HG02870 (cell line): ENCODE measurements at regions not wholly inside any gene's neighbourhood (a gene's known extent, or its start where the extent isn't known, plus 50 kb on each side); places are given as distances from the start of the nearest gene placed in this dataset.

Experiments
- ATAC-seq: cut with Tn5 transposase; IDR thresholded peaks from one replicate; pipeline ENCODE4 v1.9.1; 2021; ENCODE audit warnings: mild to moderate bottlenecking, moderate library complexity; ENCODE audit not compliant: unreplicated experiment

DNA sequence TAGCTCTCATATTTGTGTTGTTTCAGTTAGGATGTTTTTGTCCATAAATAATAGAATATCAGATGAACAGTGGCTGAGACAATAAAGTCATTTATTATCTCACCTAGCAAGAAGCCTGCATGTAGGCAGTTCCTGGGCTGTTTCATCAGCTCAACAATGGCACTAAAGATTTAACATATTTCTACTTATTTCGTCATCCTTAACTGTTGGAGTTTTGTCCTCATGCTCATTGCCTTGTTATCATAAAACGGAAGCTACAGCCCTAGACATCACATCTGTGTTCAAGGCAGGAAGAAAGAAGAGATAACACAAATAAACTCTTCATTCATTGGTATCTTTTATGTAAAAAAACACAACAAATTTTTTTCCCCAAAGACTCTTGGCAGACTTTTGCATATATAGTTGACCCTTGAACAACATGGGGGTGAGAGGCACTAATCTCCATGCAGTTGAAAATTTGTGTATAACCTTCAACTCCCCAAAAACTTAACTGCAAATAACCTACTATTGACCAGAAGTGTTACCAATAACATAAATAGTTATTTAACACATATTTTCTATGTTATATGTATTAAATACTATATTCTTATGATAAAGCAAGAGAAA, 277.2 kb upstream of the ADRA1B start:
- ATAC-seq: no peak

DNA sequence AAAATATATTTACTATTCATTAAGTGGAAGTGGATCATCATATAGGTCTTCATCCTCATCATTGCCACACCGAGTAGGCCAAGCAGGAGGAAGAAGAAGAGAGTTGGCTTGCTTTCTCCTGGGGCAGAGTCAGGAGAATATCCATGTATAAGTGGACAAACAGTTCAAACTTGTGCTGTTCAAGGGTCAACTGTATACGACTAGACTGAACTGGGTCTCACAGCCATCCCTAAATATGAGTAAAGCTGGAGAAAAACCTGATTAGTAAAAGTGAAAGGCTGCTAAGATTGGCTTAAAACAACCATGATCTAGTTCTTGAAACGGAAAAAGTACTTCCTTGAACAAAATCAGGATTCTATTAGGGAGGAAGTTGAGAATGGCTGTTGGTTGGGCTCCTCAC, 276.7 kb upstream of the ADRA1B start:
- ATAC-seq: no peak

DNA sequence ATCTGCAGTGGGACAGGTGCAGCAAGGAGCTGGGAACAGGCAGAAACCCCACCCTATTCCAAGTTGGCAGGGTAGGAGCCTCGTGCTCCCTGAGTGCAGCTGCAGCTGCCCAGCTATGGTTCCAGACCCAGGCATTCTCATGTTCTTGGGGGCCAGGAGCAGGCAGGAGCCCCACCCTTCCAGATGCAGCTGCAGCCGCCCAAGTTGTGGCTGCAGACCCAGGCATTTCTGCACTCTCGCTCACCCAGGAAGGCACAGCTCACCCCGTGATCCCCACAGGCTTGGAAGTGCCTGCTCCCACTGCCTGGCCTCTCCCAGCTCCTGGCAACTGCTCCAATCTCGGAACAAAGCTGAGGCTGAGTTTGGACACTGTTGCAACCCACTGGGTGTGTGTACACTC, 275.8 kb upstream of the ADRA1B start:
- ATAC-seq: no peak

DNA sequence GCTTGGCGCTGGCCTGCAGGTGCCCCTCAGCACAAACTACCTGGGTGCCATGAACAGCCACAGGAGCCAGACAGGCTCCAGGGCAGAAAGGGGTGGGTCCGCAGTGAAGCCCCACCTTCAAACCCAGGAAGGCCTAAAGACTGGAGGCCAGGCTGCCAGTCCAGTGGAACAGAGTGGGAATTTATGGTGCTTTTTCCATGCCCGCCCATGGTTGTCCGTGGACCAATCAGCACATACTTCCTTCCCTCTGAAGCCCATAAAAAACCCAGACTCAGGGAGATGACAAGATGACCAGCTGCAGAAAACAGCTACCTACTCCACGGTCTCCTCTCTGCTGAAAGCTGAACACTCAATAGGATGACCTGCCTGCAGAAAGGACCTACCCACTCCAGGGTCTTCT, 275.4 kb upstream of the ADRA1B start:
- ATAC-seq: no peak

DNA sequence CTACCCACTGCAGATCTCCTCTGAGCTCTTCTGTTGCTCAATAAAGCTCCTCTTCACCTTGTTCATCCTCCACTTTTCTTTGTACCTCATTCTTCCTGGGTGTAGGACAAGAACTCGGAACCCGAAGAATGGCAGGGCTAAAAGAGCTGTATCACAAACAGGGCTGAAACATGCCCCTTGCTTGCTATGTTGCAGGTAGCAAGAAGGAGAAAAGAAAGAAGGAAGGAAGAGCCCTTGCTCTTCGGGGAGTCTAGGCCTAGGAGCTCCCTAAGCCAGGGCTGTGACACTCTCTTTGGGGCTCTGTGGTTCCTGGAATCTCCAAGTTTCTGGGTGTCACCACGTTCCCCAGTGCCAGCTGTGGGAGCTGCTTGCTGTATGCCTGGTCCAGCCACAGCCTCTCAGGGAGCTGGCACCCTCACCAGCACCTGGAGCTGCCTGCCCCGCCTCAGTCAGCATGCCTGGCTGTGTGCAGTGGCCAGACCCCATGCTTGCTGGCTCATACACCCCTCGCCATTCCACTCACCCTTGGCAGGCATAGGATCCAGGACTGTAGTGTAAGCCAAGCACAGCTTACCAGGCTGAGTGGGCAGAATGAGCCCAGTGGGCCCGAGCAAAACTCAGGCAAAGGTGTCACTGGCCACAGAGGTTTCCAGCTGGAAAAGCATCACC, 274.8 kb upstream of the ADRA1B start:
- ATAC-seq: no peak

DNA sequence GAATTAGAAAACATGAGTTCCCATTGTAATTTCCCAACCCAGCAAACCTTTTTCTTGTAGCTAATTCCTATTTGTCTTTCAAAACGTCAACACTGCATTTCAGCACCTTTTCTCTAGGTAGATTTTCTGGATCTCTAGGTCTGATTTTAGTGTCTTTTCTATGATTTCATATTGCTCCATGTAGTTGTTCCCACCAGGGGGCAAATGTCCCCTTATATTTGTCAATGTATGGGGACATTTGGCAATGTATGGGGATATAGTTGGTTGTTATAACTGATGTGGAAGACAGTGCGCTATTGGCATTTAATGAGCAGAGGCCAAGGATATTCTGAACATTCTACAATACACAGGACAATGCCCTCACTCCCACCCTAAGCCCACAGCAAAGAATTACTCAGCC, 273.9 kb upstream of the ADRA1B start:
- no peak for ATAC-seq

DNA sequence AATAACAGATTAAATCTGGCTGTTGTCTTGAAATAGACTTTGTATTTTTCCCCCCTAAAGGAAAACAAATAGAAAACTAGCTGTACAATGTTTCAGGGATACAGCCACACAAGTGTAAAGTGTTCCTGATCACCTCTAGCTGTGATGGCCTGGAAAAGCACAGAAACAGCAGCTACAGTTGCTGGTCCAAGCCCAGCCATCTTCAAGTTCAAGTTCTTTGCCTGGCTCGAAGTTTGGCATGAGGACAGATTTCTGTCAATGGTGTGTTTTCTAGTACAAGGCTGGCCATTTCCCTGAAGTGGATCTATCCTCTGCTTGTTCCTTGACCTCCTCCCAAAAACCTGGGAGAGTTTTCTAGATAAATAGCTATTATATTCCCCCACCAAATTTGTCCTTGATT, 272.2 kb upstream of the ADRA1B start:
- no peak for ATAC-seq

DNA sequence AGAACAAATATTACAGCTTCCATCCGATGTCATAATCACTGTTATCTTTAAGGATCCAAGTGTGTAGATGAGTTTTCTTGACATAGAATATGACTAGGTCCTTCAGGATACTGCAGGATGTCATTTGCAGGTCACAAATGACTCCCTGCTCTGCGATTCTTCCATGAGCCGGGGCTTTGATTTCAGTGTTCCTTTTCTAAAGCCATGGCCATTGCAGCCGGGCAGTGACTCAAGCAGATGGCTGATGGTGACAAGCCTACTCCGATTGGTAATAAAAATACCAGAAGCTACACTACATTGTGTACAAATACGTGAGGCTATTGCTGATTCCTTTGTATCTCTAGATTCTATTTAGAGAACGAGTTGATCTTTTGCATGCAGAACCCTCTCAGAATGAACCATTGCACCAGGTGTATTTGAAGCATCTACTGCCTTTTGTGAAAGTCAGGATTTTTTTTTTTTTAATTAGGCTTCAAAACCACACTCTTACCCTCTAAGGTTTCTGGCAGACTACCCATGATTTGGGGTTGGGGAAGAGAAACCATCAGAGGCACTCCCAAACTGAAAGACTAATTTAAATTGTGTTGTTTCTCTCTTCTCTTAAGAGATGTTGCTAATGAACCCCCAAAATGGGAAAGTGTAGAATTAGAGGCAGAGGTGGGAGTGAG, 271.0 kb upstream of the ADRA1B start:
- no peak for ATAC-seq

DNA sequence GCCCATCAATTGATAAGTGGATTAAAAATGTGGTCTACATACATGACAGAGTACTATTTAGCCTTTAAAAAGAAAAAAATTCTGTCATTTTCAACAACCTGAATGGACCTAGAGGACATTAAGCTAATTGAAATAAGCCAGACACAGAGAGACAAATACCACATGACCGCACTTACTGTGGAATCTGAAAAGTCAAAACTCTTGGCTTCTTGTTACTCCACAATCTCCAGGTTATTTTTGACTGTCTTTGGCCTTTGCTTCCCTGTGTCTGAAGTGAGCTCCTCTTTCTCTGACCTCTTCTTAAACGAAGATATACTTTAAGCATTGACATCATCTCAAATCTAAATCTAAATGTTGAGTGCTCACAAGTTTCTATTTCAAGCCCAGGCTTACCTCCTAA, 265.5 kb upstream of the ADRA1B start:
- ATAC-seq: no peak

DNA sequence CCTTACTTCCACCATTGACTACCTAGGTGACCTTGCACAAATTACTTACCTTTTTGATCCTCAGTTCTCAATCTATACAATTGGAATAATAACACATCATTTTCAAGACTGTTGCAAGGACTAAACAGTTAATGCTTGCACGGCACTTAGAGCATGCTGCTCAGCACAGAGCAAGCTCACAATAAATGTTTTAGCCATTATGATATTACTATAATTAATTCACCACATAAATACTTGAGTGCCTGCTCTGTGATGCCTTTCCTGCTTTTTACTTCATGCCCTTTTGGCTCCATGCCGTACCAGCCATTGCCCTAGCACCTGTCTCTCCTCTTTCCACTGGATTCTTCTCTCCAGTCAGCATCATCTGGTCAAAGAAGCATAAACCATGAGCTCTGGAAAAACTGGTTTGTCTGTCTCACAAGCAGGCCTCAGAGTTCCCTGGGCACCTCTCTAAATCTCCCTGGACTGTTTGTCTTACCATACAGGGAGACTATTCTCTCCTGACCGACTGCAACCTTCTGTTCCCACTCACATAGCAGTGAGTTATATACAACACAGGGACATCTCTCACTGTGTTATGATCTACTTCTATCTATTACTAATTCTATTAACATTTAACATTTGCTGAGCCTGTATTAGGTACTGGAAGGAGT, 260.4 kb upstream of the ADRA1B start:
- ATAC-seq: no peak

DNA sequence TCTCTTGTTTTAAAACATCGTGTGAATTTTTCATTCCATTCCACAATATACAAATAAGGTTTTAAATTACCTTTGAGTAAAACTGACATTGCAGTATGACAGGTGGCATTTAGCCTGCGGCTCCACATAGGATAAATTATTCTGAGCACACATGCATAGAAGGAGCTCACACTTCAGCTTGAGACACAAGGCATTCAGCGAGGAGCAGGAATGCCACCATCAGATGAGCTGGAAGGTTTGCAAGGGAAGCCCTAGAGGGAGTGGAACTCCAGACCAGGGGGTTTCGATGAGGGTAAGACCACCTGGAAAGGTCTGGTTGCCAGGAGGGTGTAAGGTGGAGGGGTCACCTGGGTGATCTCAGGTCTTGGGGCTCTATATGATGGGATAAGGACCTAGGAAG, 259.0 kb upstream of the ADRA1B start:
- no peak for ATAC-seq

DNA sequence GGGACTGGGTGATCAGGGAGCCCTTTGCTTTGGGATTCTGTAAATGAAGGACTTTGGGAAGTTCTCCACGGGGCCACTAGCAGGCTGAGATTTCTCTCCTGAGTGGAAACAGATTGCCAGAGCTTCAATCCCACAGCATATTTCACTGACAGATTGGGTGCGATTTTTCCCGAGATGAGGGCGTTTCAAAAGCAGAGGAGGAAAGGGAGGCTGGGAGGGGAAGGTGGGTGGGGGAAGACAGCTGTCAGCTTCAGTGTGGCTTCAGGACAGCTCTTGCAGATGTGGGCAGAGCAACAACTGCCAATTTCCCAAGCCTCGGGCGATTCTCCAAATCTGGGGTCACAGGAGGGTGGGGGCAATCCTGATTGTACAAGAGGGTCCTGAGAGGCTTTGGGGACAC, 258.5 kb upstream of the ADRA1B start:
- no peak for ATAC-seq

DNA sequence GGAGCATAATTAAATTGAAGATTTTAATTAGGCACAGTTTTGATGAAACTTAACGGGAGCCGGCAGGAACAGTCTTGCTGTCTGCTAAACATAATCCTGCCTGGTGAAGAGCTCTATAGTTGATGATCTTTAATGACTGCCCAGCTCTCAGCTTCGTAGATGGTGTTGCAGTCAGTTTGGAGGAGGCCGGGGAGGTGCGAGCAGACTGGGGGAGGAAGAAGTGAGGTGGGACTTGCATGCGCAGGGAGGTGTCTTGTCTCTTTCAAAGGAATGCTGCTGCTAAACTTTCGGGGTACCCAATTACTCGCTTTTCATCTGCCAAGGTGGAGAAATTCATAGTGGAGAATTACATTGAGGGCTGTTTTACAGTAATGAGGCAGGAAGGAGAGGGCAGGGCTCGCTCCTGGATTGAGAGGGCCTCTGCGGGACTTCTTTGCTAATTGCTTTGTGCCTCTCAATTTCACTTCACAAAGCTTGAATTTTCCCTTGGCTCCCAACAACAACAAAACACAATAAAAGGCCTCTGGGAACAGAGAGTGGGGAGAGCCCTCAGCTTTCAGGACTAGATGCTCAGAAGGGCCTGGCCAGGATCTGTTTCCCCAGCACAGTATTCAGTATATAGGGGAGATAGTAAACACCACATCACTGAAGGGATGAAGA, 257.9 kb upstream of the ADRA1B start:
- no peak for ATAC-seq

DNA sequence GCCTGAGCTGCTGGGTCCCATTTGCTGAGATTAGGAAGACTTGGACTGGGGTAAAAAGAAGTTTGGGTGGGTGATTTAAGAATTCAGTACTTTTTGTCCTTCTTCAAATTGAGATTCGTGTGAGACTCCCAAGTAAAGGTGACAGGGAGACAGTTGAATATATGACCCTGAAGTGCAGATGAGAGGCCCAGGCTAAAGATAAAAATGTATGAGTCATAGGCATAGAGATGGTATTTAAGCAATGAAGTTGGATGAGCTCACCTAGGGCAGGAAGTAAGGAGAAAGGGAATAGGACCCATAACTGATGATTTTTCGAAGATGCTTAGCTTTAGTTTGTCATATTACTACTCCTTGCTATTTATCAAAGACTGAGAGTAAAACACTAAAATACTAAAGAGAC, 255.9 kb upstream of the ADRA1B start:
- no peak for ATAC-seq

DNA sequence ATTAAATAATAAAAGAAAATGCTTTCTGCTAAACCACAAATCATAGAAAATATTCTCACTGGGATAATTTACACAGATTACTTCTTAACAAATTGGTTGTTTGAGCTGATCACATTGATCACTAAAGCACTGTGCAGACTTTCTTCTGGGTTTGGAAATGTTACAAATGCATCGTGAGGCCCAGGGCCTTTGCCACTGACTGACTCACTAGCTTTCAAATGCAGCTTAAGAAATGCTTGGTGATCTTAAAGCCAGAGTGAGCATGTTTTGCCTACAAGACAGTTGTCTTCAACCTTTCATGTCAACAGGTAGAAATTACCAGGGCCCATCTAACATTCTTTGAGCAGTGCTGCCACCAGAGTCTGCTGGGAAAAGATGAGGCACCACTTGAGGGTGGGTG, 252.3 kb upstream of the ADRA1B start:
- no peak for ATAC-seq

DNA sequence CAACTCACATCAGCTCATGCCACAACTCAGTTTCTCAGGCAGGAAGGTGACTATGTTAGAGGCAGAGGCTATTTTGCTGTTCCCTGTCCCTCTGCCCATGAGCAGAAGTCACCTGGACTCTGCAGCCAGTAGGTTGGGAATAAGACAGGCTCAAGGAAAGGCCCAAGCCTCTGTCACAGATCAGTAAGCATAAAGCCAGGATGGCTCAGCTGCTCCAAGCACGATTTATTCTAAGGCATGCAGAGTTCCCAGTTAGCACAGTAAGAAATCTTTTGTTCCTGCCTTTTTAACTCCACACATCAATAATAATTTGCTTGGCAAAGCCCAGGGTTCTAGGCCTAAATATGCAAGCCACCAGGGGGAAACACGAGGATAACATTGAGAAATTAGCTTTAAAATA, 249.0 kb upstream of the ADRA1B start:
- ATAC-seq: no peak

DNA sequence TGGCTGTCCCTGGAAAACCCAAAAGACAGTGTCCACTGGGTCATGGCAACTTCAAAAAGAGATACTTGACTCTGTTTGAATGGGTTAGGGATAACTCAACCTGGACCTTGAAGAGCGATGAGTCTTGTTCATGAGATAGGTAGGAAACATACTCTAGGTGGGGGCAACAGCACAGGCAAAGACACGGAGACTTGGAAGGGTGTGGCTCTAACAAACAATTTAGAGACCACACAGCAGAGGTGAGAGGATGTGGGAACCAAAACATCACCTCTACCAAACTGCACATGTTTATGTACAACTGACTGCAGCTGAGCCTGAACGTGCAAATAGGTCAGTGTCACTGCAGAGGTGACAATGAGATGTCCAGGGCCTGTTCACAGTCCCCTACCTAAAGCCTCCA, 247.7 kb upstream of the ADRA1B start:
- ATAC-seq: no peak

DNA sequence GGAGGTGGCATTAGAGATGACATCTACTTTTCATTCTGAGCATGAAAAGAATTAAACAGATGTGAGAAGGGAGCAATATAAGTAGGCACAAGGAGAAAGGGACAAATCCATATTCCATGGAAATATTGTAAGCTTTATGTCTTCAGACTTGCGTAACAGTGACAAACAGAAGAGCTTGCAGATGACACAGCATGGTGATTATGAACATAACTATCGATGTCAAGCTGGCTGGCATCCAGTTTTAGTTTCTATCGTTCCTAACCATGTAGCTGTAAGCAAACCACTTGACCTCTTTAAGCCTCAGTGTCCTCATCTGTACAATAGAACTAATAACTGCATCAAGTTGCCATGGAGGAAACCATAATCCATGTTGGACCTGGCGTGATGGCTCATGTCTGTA, 246.7 kb upstream of the ADRA1B start:
- ATAC-seq: no peak

DNA sequence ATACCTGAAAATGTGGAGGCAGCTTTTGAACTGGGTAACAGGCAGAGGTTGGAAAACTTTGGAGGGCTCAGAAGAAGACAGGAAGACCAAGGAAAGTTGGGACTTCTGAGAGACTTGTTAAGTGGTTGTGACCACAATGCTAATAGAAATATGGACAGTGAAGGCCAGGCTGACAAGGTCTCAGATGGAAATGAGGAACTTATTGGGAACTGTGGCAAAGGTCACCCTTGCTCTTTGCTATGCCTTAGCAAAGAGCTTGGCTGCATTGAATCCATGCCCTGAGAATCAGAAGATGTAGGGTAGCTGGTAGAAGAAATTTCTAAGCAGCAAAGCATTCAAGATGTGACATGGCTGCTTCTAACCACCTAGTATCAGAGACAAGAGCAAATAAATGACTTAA, 244.4 kb upstream of the ADRA1B start:
- no peak for ATAC-seq

DNA sequence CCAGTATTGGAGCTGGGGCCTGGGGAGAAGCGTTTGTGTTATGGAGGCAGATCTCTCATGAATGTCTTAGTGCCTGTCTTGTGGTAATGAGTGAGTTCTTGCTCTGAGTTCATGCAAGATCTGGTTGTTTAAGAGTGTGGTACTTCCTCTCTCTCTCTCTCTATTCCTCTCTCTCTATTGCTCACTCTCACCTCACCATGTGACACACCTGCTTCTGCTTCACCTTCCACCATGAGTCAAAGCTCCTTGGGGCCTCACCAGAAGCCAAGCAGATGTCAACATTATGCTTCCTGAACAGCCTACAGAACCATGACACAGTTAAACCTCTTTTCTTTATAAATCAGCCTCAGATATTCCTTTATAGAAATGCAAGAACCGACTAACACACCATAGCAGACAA, 242.7 kb upstream of the ADRA1B start:
- ATAC-seq: no peak

DNA sequence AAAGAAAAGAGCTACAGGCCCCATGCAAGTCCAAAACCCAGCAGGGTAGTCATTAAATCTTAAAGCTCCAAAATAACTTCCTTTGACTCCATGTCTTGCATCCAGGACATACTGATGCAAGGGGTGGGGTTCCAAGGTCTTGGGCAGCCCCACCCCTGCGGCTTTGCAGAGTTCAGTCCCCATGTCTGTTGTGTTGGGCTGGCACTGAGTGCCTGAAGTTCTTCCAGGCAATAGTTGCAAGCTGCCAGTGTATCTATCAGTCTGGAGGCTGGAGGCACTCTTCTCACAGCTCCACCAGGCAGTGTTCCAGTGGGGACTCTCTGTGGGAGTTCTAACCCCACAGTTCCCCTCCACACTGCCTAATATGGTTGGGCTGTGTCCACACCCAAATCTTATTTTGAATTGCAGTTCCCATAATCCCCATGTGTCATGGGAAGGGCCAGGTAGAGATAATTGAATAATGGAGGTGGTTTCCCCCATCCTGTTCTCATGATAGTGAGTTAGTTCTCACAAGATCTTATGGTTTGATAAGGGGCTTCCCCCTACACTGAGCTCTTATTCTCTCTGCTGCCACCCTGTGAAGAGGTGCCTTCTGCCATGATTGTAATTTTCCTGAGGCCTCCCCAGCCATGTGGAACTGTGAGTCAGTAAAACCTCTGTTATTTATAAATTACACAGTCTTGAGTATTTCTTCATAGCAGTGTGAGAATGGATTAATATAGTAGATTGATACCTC, 237.5 kb upstream of the ADRA1B start:
- no peak for ATAC-seq
